Lower leg skin (tissue), 3 donors: ENCODE measurements at regions not wholly inside any gene's neighbourhood (a gene's known extent, or its start where the extent isn't known, plus 50 kb on each side); places are given as distances from the start of the nearest gene placed in this dataset.

Experiments
- POLR2A ChIP-seq, 2 donors: fragments of 450-650 bp; IDR thresholded peaks; one replicate each; pipeline ENCODE4 v1.6.1; 2016 to 2017; ENCODE audit warnings: antibody characterized with exemption in 2 of 2, mild to moderate bottlenecking in 1 of 2, moderate library complexity in 1 of 2
- TF ChIP-seq, protein P1 (sequence below), 3 donors: fragments of 450-650 bp; IDR thresholded peaks; one replicate each; pipeline ENCODE4 v1.5.1; 2016; ENCODE audit warnings: antibody characterized with exemption in 3 of 3, mild to moderate bottlenecking in 3 of 3, moderate library complexity in 2 of 3

DNA sequence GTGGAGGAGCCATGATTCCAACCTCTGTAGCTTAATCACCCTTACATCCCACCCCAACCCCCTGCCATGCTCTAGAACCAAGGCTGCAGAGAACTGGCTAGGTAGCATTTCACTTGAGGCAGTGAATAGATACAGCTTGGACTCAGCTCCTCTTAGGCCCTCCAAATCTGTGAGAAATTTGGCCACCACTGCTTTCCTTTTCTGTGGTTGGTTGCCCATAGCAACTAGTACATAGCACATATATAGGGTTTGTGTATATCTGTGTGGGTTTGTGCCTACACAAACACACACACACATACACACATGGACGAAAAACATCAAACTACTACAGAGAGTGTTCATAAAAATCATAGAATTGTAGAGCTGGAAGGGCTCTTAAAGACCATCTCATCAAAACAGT lies 52.0 kb upstream of the CCDC160 start:
- no peak for TF ChIP-seq POLR2A (IDR thresholded peaks at IDR 0.05)
- TF ChIP-seq, protein P1, sequence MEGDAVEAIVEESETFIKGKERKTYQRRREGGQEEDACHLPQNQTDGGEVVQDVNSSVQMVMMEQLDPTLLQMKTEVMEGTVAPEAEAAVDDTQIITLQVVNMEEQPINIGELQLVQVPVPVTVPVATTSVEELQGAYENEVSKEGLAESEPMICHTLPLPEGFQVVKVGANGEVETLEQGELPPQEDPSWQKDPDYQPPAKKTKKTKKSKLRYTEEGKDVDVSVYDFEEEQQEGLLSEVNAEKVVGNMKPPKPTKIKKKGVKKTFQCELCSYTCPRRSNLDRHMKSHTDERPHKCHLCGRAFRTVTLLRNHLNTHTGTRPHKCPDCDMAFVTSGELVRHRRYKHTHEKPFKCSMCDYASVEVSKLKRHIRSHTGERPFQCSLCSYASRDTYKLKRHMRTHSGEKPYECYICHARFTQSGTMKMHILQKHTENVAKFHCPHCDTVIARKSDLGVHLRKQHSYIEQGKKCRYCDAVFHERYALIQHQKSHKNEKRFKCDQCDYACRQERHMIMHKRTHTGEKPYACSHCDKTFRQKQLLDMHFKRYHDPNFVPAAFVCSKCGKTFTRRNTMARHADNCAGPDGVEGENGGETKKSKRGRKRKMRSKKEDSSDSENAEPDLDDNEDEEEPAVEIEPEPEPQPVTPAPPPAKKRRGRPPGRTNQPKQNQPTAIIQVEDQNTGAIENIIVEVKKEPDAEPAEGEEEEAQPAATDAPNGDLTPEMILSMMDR (IDR thresholded peaks at IDR 0.05), result no peak
